GM12878 (cell line): ENCODE measurements at regions not wholly inside any gene's neighbourhood (a gene's known extent, or its start where the extent isn't known, plus 50 kb on each side); places are given as distances from the start of the nearest gene placed in this dataset.
"Not testable (repeated sequence)": the region's sequence is repeated elsewhere in the genome, so short reads cannot be mapped to it uniquely, and the experiment has no call there.

Source experiments
- BCL11A ChIP-seq: IDR thresholded peaks from 2 replicates; pipeline ENCODE4 v1.6.1; 2011; ENCODE audit warnings: low read depth, low read length
- CTCF ChIP-seq, 3 experiments: IDR thresholded peaks in 2 of 3; conservative IDR thresholded peaks in 1 of 3; 2 replicates each; pipeline ENCODE4 v1.5.1; 2011; ENCODE audit warnings: low read depth in 3 of 3, low read length in 3 of 3, mild to moderate bottlenecking in 3 of 3, control low read depth in 2 of 3, moderate library complexity in 2 of 3, inconsistent platforms in 1 of 3, mixed read lengths in 1 of 3; ENCODE audit not compliant: control insufficient read depth in 2 of 3, insufficient read depth in 1 of 3; ENCODE audit errors: extremely low read depth in 1 of 3
- CUX1 ChIP-seq: IDR thresholded peaks from 2 replicates; pipeline ENCODE4 v1.6.1; 2012; ENCODE audit warnings: improper control_type of control experiment, low read depth, low read length; ENCODE audit not compliant: insufficient replicate concordance
- EGR1 ChIP-seq, 2 experiments: IDR thresholded peaks; 1 replicate in 1 of 2; 2 replicates in 1 of 2; pipeline ENCODE4 v1.6.1; 2011 to 2012; ENCODE audit warnings: low read depth in 2 of 2, low read length in 2 of 2, borderline replicate concordance in 1 of 2, mild to moderate bottlenecking in 1 of 2, moderate library complexity in 1 of 2
- EZH2 ChIP-seq: IDR thresholded peaks from 2 replicates; pipeline ENCODE4 v1.6.1; 2012; ENCODE audit warnings: low read depth, mild to moderate bottlenecking, control low read depth, inconsistent platforms, low read length, borderline replicate concordance; ENCODE audit not compliant: control insufficient read depth
- GATAD2B ChIP-seq: fragments of 450-650 bp; conservative IDR thresholded peaks from 2 replicates; pipeline ENCODE4 v1.6.1; 2017; ENCODE audit warnings: low read depth, mild to moderate bottlenecking, moderate library complexity
- HCFC1 ChIP-seq: fragments of 150-350 bp; IDR thresholded peaks from 2 replicates; pipeline ENCODE4 v1.6.1; 2014; ENCODE audit warnings: low read length
- JUND ChIP-seq: IDR thresholded peaks from 2 replicates; pipeline ENCODE4 v1.6.1; 2012; ENCODE audit warnings: low read depth, mild to moderate bottlenecking, low read length, improper control_type of control experiment, moderate library complexity
- LARP7 ChIP-seq: fragments of 450-650 bp; IDR thresholded peaks from 2 replicates; pipeline ENCODE4 v1.6.1; 2017; ENCODE audit warnings: mild to moderate bottlenecking
- MAX ChIP-seq: IDR thresholded peaks from 2 replicates; pipeline ENCODE4 v1.6.1; 2012; ENCODE audit warnings: low read depth, low read length, improper control_type of control experiment
- POLR2A ChIP-seq: IDR thresholded peaks from 2 replicates; pipeline ENCODE4 v1.6.1; 2011; ENCODE audit warnings: low read depth, mild to moderate bottlenecking, low read length
- RFX5 ChIP-seq: IDR thresholded peaks from 2 replicates; pipeline ENCODE4 v1.6.1; 2011; ENCODE audit warnings: low read depth, low read length, improper control_type of control experiment
- ZBTB33 ChIP-seq: fragments of 450-650 bp; IDR thresholded peaks from 2 replicates; pipeline ENCODE4 v1.6.1; 2017; ENCODE audit warnings: mild to moderate bottlenecking
- ZNF384 ChIP-seq: IDR thresholded peaks from 2 replicates; pipeline ENCODE4 v1.6.1; 2012; ENCODE audit warnings: low read depth, mild to moderate bottlenecking, low read length, improper control_type of control experiment, borderline replicate concordance

GRCh38 chr9:62881811-62882210 lies 1692.0 kb downstream of the SPATA31A7 start:
- not testable (repeated sequence) for TF ChIP-seq GATAD2B; POLR2A; EZH2; EGR1 (IDR thresholded peaks at IDR 0.05; ENCODE audit: borderline replicate concordance in 1 of 2, low read depth in 2 of 2, low read length in 2 of 2); ZNF384; ZBTB33; JUND; RFX5; CTCF (IDR thresholded peaks at IDR 0.05 in 2 of 3, conservative IDR thresholded peaks at IDR 0.05 in 1 of 3; ENCODE audit: control insufficient read depth in 2 of 3, extremely low read depth in 1 of 3, insufficient read depth in 1 of 3, low read depth in 3 of 3, low read length in 3 of 3); CUX1; MAX; HCFC1; LARP7; BCL11A
